ENCODE measurements at regions not wholly inside any gene's neighbourhood (a gene's known extent, or its start where the extent isn't known, plus 50 kb on each side); places are given as distances from the start of the nearest gene placed in this dataset.

DNA sequence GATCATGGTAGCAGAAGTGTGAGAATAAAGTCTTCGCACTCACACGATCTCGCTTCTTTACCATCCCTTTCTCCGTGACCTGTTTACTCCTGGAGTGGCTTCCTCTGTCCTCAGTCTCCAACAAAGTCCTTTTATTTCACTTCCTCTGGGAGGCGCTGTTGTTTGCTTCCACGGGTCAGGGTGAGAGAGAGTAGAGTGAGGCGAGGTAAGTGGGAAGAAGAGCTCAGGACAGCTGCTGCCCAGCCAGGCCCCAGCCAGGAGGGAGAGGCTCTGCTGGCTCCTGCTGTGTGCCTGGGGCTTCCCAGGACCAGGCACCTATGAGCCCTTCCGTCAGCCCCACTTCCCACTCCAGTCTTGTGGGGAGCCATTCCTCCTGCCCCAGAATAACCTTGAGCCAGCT, 242.1 kb downstream of the FGF9 start:
- BruUV-seq (replicated peaks) = no TSS peak
- CTCF ChIA-PET = no interaction called here
- Histone ChIP-seq H3K4me2 (ENCODE audit: insufficient read depth, low read length) (no peak overlapping the region), H3K36me3 (ENCODE audit: control insufficient read depth in 2 of 2, extremely low read depth in 1 of 2, insufficient read depth in 2 of 2, low read length in 2 of 2) (no peaks in the 10 kb centered on the region), H3K27me3 (ENCODE audit: control insufficient read depth in 2 of 2, insufficient read depth in 2 of 2, low read length in 2 of 2) (no peaks in the 10 kb centered on the region), H3K79me2 (ENCODE audit: control insufficient read depth, insufficient read depth, low read length) (no peaks in the 10 kb centered on the region), H3K9ac (replicated peaks; ENCODE audit: extremely low read depth, insufficient read depth, low read length) (no peak overlapping the region), H3K4me3 (replicated peaks in 1 of 3; ENCODE audit: insufficient read depth in 1 of 3, low read depth in 1 of 3, low read length in 3 of 3) (no peak overlapping the region), H4K20me1 (replicated peaks; ENCODE audit: control insufficient read depth, extremely low read depth, insufficient read depth, low read length) (no peaks in the 10 kb centered on the region), H2AFZ (ENCODE audit: low read depth, low read length) (no peak overlapping the region), H3K27ac (ENCODE audit: insufficient read depth, low read depth, low read length) (no peak overlapping the region), H3K4me1 (ENCODE audit: control insufficient read depth, extremely low read depth, insufficient read depth, low read length) (no peaks in the 10 kb centered on the region), H3K9me3 (replicated peaks; ENCODE audit: control insufficient read depth, insufficient read depth, low read length) (peaks cover 11% of the 10 kb centered on the region), H3K9me1 (replicated peaks; ENCODE audit: control insufficient read depth, extremely low read depth, insufficient read depth, low read length) (no peaks in the 10 kb centered on the region)
- DNase-seq (ENCODE audit: low read depth, low spot score) (no peak), FAIRE-seq (no peak)
- dilution Hi-C loops (cut with MboI; ENCODE audit: extremely low pct_ligation_motif_present, low sequenced_read_pairs) (no loop called here), intact Hi-C loops (cut with micrococcal nuclease) (no loop called here)
- POLR2A ChIA-PET = no interaction called here
- TF ChIP-seq, protein P1, sequence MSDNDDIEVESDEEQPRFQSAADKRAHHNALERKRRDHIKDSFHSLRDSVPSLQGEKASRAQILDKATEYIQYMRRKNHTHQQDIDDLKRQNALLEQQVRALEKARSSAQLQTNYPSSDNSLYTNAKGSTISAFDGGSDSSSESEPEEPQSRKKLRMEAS (IDR thresholded peaks at IDR 0.05; ENCODE audit: insufficient read depth, insufficient read length) = no peak
- TF ChIP-seq JUN (IDR thresholded peaks at IDR 0.05; ENCODE audit: borderline replicate concordance, insufficient read depth, insufficient read length, low read depth) (no peak), POLR2A (IDR thresholded peaks at IDR 0.05; ENCODE audit: low read depth, low read length) (no peak), MYC (IDR thresholded peaks at IDR 0.05; ENCODE audit: low read depth, low read length) (no peak), POLR2AphosphoS5 (IDR thresholded peaks at IDR 0.05; ENCODE audit: insufficient read depth, low read depth, low read length) (no peak), FOS (IDR thresholded peaks at IDR 0.05; ENCODE audit: borderline replicate concordance, insufficient read depth, low read length) (no peak), GATA2 (IDR thresholded peaks at IDR 0.05; ENCODE audit: insufficient read depth, insufficient read length, low read depth, low read length) (no peak), EZH2 (IDR thresholded peaks at IDR 0.05; ENCODE audit: borderline replicate concordance, low read depth, low read length, severe bottlenecking) (no peak)
- TF ChIP-seq, protein P2, sequence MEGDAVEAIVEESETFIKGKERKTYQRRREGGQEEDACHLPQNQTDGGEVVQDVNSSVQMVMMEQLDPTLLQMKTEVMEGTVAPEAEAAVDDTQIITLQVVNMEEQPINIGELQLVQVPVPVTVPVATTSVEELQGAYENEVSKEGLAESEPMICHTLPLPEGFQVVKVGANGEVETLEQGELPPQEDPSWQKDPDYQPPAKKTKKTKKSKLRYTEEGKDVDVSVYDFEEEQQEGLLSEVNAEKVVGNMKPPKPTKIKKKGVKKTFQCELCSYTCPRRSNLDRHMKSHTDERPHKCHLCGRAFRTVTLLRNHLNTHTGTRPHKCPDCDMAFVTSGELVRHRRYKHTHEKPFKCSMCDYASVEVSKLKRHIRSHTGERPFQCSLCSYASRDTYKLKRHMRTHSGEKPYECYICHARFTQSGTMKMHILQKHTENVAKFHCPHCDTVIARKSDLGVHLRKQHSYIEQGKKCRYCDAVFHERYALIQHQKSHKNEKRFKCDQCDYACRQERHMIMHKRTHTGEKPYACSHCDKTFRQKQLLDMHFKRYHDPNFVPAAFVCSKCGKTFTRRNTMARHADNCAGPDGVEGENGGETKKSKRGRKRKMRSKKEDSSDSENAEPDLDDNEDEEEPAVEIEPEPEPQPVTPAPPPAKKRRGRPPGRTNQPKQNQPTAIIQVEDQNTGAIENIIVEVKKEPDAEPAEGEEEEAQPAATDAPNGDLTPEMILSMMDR (IDR thresholded peaks at IDR 0.05; ENCODE audit: extremely low read depth in 1 of 2, insufficient read depth in 1 of 2, low read depth in 1 of 2, low read length in 2 of 2) = no peak

Measured in endothelial cell of umbilical vein (primary cell).